ENCODE measurements at regions not wholly inside any gene's neighbourhood (a gene's known extent, or its start where the extent isn't known, plus 50 kb on each side); places are given as distances from the start of the nearest gene placed in this dataset.

DNA sequence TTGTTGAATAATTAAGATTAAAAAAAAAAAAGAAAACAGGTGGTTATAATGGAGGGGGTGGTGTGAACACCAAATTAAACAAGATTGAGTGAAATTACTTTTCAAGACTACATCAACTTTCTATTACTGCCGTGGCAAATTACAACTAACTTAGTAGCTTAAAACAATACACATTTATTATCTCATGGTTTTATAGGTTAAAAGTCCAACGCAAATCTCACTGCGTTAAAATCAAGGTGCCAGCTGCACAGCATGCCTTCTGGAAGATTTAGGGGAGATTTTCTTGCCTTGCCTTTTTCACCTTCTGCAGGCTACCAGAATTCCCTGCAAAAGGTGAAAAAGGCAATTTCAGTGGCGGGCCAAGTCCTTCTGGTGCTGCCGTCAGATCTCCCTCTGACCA is 58.5 kb downstream of the ATXN3L start:
- TF ChIP-seq CTCF (IDR thresholded peaks at IDR 0.05) (no peak), POLR2A (IDR thresholded peaks at IDR 0.05) (no peak)
